ENCODE measurements at regions not wholly inside any gene's neighbourhood (a gene's known extent, or its start where the extent isn't known, plus 50 kb on each side); places are given as distances from the start of the nearest gene placed in this dataset.

DNA sequence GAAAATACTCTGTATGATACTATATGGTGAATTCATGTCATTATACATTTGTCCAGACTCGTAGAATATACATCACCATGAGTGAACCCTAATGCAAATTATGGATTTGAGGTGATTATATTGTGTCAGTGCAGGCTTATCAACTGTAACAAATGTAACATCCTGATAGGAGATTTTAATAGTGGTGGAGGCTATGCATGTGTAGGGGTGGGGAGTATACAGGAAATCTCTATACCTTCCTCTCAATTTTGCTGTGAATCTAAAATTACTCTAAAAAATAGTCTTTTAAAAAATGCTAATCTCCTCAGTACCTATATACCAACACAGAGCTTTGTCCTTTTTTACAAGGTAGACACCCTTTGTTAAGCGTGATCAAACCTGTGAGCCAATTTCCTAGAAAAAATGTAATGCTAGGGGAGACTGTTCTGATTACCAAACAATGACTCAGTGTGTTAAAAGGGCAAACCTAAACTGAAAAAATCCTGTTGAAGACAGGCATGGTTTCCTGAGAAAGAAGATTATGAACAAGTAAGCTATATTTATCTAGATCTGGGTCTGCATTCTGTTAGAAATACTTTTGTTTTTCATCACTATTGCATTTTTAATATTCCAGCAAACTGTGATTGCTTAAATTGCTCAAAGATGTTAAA is 170.9 kb downstream of the DUSP6 start:
- peak; percentile 35 for DNase-seq

GRCh38 chr12:89180496-89180895 is 171.8 kb downstream of the DUSP6 start:
- DNase-seq: no peak

- peak; percentile 34 for DNase-seq
Observed at GRCh38 chr12:89179983-89180382, 172.3 kb downstream of the DUSP6 start.

DNA sequence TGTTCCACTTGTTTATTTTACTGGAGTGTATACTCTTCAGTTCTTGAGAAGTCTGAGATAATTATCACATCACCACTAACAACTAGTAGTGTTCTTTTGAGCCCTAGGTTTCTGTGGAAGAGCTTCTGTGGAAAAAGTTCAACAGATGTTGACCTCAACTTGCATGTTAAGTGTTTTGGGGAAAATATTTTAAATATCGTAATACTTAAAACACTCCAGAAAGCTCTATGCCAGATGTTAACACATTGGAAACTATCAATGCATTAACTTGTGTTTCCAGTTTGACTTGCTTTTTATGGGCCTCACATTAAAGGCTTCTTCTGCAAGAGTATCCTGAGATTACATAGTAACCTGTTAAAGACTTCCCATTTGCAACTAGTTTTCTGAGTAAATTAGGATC is 173.1 kb downstream of the DUSP6 start:
- no peak for DNase-seq

DNA sequence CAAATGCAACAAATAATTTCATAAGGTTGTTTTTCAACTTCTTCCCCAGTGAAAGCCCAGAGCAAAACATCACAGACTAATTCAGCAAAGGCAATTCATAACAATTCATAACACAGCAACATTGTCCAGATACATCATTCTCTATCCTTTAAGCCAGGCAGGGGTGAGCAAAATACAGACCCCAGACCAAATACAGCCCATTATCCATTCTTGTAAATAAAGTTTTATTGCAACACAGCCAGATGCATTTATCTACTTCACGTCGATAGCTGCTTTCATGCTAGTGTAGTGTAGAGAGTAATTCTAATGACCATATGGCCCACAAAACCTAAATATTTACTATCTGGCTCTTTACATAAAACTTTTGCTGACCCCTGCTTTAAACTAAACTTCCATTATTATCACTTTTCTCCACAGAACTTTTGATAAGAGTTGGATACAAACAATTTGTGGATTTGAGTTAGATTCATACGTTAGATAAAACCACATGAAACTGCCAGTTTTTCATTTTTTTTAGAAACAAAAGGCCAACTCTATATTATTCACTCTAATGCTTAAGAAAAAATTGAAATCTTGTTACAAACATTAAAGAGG is 174.4 kb downstream of the DUSP6 start:
- no peak for DNase-seq

GRCh38 chr12:89176676-89177075 is 175.6 kb downstream of the DUSP6 start:
- DNase-seq: no peak

GRCh38 chr12:89173678-89174077 is 178.6 kb downstream of the DUSP6 start:
- no peak for DNase-seq

GRCh38 chr12:89173096-89173495 is 179.2 kb downstream of the DUSP6 start:
- DNase-seq: no peak

DNA sequence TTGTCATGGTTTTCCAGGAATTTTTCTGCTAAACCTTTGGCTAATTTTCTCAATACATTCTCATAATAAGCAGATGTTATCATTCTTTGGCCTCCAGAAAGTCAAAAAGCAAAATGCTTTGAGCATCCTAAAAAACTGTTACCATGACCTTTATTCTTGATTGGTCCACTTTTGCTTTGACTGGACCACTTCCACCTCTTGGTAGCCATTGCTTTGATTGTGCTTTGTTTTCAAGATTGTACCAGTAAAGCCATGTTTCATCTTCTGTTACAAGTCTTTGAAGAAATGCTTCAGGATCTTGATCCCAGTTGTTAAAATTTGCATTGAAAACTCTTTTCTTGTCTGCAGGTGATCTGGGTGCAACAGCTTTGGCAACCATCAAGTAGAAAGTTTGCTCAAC is 180.1 kb downstream of the DUSP6 start:
- DNase-seq: no peak

- DNase-seq: no peak
Observed at GRCh38 chr12:89169321-89169720, 183.0 kb downstream of the DUSP6 start.

- no peak for DNase-seq
Observed at GRCh38 chr12:89167986-89168385, 184.3 kb downstream of the DUSP6 start.

DNA sequence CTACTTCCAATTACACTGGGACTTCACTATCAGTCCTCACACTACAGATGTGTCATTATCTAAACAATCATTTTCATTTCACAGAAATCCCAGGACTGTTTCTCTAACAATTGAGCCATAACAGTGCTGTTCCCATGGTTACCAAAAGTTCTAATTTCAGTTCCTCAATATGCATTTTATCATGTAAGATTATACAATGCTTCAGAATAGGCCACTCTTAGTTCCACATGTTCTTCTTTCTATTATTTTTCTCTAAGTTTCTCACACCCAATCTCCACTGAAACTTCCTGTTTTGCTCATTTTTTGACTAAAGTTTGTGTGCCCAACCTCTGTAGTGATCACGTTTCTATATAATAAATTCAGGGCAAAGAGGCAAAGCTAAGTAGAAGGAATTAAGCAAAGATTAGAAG is 185.8 kb downstream of the DUSP6 start:
- peak; percentile 91 for DNase-seq

- no peak for DNase-seq
Observed at GRCh38 chr12:89166121-89166520, 186.2 kb downstream of the DUSP6 start.

DNA sequence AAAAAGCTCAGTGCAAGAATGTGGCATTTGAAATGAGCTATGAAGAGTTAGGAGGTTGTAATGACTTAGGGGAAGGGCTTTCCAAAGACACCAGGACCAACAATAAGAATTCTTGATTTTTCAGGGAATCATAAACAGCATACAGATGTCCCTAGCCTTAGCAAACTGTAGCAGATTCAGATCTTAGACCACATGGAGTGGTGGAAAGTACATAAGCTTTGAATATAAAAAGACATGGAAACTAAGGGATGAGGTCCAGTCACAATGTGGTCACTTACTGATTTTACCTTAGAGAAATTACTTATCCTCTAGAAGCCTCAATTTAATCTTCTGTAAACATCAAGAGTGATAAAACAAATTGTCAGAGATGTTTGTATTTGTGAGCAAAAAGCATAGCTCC is 186.6 kb downstream of the DUSP6 start:
- peak; percentile 10 for DNase-seq

GRCh38 chr12:89163918-89164317 is 188.4 kb downstream of the DUSP6 start:
- DNase-seq: no peak

DNA sequence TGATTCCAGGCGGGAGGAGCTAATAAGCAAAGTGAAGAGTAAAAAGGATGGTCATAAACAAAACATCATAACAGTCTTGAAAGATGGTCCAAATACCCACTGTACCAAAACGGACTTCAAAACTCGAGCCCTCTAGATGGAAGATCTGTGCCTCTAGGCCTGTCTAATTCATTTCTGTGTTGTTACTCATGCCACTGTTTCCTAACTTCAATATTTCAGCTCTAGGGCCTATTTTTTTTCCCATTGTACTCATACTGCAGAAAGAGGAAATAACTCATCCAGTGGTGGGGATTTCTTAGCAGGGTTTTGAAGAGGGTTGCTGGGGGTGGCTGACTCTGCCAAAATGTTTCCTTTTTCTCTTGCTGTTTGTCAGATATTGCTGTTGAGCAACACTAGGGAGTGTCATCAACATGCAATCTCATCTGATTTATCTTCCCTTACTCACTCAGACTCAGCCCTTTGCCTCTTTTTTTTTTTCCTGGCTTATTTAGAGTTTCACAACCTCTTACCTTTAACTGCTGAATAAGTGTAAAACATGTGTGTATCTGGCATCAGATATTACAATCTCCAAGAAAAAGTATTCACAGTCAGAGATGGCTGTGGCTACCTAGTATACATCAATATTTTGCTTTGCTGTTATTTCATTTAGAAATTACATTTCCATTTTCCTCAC is 189.6 kb downstream of the DUSP6 start:
- DNase-seq: peak; percentile 98

- DNase-seq: no peak
Observed at GRCh38 chr12:89161557-89161956, 190.7 kb downstream of the DUSP6 start.

- DNase-seq: peak; percentile 83
Observed at GRCh38 chr12:89160716-89161123, 191.6 kb downstream of the DUSP6 start.

DNA sequence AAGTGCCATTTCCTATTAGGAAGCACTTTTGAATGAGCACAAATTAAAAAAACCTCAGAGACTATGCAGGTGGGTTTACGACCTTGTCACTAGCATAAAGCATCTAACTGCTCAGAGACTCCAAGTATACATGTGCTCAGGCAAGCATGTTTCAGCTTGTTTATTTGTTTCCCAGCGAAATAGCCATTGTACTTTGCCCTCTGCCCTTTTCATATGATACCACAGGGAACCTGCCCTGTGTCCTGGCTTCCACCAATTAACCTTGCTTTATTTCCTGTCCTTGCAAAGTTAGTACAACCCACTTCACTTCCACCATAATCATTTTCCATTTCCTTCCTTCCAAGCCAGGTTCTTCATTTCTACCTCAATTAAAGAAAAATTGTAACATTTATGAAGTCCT is 194.9 kb downstream of the DUSP6 start:
- DNase-seq: no peak

GRCh38 chr12:89156862-89157262 is 195.4 kb downstream of the DUSP6 start:
- peak; percentile 44 for DNase-seq

DNA sequence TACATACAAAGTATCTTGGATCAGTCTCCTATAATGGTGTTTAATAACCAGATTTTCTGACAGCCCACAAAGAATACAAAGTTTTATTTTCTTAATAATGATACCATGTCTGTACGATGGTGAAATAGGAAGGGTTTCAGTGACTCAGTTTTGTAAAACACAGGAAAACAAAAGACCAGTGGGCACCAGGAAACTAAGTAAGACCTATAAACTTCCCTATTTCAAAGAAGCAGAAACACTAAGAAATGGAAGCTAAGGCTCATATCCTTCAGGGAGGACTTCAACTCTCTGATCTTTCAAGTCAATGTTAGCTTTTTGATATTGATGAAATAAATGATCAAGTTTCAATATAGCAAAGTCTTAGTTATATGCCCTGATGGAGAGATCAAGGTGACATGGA is 196.0 kb downstream of the DUSP6 start:
- DNase-seq: peak; percentile 20

GRCh38 chr12:89155826-89156225 is 196.5 kb downstream of the DUSP6 start:
- DNase-seq: no peak

DNA sequence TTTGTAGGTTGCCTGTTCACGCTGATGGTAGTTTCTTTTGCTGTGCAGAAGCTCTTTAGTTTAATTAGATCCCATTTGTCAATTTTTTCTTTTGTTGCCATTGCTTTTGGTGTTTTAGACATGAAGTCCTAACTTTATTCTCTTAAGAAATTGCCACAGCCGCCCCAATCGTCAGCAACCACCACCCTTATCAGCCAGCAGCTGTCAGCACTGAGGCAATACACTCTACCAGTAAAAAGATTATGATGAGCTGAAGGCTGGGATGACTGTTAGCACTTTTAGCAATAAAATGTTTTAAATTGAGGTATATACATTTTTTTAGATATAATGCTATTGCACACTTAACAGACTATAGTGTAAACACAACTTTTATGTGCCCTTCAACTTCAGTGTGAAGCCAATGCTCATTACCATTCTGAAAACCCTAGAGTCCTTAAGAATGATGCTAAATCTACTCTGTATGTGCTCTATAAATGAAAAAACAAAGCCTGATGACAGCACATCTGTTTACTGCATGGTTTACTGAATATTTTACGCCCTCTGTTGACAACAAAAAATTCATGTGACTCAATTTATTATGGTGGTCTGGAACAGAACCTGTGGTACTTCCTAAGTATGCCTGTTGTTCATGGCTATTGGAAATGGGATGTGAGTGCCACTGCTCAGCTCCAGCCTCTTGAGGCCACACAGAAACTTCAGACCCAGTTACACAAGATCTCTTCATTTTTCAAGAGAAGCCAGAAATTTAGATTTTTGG is 197.4 kb downstream of the DUSP6 start:
- no peak for DNase-seq

All from fibroblast of skin of back (primary cell).